GM18873 (cell line): ENCODE measurements at regions not wholly inside any gene's neighbourhood (a gene's known extent, or its start where the extent isn't known, plus 50 kb on each side); places are given as distances from the start of the nearest gene placed in this dataset.
"Not testable (repeated sequence)": the region's sequence is repeated elsewhere in the genome, so short reads cannot be mapped to it uniquely, and the experiment has no call there.

Source experiments
- ATAC-seq: cut with Tn5 transposase; IDR thresholded peaks from one replicate; pipeline ENCODE4 v1.9.1; 2021; ENCODE audit warnings: mild to moderate bottlenecking, moderate library complexity, moderate number of reproducible peaks; ENCODE audit not compliant: unreplicated experiment, low FRiP score

DNA sequence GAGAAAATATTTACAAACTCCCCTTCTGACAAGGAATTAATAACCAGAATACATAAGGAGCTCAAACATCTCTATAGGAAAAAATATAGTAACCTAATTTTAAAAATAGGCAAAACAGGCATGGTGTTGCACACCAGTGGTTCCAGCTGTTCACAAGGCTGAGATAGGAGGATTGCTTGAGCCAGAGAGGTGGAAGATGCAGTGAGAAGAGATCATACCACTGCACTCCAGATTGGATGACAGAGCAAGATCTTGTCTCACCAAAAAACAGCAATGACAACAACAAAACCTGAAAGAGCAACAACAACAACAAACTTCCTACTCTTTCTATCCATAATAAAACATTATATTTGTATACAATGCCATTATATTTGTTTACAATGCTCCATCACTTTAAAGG lies 304.4 kb upstream of the CNTNAP2 start:
- no peak for ATAC-seq

DNA sequence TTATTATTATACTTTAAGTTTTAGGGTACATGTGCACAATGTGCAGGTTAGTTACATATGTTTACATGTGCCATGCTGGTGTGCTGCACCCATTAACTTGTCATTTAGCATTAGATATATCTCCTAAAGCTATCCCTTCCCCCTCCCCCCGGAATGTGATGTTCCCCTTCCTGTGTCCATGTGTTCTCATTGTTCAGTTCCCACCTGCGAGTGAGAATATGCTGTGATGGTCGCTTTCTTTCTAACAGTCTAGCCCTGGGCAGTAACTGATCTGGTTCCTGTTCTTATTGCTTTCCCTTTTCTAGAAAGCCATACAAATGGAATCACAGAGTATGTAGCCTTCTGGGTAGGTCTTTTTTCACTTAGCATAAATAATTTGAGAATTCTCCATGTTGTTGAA lies 311.1 kb upstream of the CNTNAP2 start:
- ATAC-seq, result not testable (repeated sequence)

DNA sequence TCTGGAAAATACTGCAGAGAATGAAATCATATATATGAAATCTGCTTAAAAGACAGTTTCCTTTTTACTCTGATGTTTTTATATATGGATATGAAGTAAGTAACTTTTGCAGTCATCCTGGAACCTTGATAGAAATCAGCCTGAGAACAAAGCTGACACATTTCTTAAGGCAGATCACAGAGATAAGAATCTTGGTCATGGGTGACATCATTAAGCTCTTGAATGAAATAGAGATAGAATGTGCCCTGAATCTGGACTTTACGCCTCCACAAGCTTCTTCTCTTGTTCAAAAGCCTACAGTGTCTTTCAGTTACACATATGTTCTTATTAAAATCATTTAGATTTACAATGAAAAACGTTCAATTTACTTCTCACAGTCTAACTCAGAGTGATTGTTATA lies 319.1 kb upstream of the CNTNAP2 start:
- ATAC-seq, result no peak

DNA sequence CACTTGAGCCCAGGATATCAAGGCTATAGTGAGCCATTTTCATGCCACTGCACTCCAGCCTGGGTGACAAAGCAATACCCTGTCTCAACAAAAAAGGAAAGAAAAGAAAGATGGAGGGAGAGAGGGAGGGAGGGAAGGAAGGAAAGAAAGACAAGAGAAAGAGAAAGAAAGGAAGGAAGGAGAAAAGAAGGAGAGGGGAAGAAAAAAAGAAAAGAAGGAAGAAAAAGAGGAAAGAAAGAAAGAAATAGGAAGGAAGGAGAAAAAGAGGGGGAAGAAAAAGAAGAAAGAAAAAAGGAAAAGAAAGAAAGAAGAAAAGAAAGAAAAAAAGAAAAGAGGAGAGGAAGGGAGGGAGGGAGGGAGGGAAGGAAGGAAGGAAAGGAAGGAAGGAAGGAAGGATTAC lies 321.5 kb upstream of the CNTNAP2 start:
- no peak for ATAC-seq

DNA sequence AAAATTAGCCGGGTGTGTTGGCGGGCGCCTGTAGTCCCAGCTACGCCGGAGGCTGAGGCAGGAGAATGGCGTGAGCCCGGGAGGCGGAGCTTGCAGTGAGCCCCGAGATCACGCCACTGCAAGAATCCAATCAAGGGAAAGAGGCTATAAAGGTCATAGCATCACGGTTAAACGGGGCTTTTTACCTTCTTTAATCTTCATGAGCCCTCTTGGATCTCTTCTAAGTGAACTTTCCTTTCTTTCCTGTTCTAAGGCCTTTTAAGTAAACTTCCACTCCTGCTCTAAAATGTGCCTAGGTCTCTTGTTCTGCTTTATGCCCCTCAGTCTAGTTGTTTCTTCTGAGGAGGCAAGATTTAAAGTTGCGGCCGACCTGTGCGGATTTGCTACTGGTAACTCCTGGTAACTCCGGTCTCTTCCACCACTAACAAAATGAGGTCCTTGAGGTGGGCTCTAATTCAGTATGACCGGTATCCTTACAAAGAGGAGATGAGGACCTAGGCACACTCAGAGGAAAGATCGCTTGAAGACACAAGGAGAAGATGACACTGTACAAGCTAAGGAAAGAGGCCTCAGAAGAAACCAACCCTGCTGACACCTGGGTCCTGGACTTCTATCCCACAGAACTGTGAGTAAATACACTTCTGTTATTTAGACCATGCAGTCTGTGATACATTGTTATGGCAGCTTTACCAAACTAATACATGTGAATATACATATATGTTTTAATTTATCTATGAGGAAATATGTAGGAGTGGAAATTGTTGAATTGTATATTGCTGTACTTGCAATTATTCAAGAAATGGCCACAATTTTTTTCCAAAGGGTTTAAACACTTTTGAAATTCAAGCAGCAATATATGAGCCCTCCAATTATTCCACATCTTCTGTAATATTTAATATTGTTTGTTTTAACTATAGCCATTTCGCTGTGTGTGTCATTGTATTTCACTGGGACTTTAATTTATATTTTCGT lies 331.5 kb upstream of the CNTNAP2 start:
- no peak for ATAC-seq

DNA sequence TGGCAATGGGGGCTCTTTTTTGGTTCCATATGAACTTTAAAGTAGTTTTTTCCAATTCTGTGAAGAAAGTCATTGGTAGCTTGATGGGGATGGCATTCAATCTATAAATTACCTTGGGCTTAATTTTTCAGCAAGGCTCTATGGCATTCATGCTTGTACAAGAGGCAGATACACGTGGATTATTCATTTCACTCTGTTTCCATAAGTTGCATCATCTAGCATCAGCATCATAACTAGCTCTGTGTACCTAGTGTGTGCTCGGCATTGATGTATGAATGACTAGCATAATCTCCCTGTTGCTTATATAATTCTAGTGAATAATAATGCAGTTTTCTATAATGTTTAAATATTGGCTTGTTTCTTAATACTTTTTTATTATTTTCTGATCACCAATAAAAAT lies 335.2 kb upstream of the CNTNAP2 start:
- not testable (repeated sequence) for ATAC-seq

DNA sequence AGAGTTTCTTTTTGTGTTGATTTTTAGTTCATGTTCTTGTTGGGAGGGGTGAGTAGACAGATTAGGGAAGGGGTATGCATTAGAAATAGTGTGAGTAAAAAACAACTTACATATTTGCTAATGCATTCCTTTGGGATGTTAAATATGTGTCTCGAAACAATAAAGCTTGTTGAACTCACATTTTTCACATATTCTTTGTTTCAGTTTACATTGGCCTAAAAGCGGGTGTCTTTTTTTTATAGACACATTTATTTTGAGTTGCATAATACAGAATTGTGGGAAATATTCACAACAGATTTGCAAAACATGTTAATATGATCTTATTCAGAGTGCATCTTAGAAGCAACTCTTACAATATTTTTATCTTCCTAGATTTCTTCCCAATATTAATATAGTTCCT lies 337.5 kb upstream of the CNTNAP2 start:
- no peak for ATAC-seq

DNA sequence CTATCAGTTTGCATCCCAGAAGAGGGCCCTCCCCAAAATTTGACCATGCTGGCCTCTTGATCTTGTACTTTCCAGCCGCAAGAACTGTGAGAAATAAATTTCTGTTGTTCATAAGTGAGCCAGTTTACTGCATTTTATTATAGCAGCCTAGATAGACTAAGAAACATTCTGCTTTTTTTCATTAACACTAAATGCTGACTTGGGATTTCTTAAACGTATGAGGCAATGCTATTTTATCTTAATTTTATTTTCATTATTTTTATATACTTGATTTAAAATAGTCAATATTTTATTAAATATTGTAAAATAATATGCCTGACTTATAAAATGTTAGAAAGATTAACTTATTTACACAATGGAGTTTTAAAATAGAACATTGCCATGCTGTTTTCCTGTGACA lies 341.8 kb upstream of the CNTNAP2 start:
- ATAC-seq, result no peak

DNA sequence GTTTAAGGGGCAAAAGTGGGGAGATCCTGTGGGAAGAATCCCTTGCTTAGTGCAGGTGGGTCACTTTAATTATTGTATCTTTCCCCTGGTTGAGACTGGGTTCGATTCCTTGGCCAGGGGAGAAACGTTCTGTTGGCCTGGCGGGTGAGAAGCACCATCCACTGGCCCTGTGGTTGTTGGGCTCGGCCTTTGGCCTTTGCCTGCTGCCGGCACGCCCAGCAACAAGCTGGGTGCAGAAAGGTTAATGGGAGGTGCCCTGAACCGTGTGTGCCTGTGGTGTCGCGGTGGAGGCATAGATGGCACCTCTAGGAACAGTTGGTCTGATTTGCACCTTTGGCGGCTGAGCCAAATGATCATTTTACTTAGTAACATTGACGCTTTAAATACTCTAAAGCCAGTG lies 363.6 kb upstream of the CNTNAP2 start:
- no peak for ATAC-seq

DNA sequence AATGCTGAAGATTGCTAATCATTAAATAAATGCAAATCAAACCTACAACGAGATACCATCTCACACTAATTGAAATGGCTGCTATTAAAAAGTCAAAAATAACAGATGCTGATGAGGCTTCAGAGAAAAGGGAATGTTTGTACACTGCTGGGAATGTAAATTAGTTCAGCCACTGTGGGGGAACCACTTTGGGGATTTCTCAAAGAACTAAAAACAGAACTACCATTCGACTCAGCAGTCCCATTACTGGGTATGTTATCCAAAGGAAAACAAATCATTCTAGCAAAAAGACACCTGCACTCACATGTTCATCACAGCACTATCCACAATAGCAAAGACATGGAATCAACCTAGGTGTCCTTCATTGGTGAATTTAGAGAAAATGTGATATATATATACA lies 379.0 kb upstream of the CNTNAP2 start:
- ATAC-seq, result no peak

DNA sequence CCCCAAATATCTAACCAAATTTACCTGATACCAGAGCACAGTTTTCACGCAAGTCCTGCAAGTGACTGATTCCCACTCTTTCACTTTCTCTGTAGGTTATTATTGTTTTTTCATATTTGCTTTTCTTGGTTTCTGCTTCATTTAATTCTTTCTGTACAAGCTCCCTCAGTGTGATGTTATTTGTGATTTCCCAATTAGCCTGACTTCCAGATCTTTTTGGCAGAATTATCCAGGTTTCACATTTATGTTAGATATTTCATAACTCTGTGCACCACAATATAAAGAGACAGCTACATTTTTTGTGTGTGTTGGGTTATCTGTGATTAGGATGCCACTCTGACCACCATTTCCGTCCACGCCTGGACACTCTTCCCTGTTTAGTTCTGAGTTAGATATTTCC lies 381.5 kb upstream of the CNTNAP2 start:
- no peak for ATAC-seq

DNA sequence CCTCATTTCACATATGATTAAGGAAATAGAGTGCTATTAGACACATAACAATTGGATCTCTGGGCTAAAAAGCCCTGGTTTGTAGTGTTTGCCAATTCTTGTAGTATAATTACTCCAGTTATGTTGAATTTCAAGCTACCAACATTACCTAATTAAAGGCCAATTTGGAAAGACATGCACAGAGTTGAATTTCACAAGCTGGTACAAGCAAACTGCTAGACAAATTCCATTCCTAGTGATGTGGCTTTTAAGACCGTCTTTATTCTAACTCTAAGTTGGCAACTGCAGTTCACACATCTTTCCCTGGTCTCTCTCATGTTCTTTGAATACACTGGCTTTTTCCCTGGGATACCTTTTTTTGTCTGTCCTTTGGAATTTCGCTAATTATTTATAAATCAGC lies 384.1 kb upstream of the CNTNAP2 start:
- ATAC-seq, result no peak

DNA sequence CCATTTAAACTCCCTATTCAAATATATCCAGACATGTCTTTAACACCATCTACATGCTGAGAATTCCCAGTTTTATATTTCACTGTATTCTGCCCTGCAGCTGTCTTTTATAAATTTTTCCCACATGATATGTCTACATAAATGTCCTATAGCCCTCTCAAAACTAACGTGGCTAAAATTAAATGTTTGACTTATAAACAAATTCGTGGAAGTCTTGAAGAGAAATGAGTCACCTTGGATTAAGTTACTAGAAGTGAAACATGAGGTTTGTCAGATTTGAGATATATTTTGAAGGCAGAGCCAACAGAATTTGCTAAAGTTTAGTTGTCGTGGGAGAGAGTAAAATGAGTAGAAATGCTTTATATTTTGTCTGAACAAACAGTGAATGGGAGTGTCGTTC lies 386.9 kb upstream of the CNTNAP2 start:
- no peak for ATAC-seq

DNA sequence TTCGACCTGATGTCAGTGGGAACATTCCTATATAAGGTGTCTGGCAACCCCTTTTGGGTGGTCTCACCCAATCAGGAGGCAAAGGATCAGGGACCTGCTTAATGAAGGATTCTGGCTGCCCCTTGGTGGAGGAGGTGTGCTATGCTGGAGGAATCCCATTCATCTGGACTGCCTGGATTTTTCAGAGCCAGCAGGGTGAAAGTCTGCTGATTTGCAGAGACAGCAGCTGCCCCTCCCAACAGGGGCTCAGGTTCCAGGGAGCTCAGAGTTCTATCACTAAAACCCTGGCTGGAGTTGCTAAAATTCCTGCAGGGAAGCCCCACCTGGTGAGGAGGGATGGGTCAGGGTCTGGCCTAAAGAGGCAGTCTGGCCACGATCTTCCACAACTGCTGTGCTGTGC lies 398.5 kb upstream of the CNTNAP2 start:
- no peak for ATAC-seq

DNA sequence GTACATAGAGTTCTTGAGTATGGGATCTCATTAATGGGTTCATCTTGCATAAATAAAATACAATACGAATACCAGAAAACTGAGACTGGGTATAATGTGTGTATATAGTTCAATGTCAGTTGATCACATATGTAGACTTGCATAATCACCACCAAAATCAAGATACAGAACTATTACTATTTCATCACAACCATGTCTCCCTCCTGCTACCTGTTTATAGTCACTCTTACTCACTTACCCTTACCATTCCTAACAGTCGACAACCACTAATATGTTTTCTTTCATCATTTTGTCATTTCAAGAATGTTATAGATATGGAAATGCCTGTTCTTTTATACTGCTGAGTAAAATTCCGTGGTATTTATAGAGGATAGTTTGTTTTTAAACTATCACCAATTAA lies 416.1 kb upstream of the CNTNAP2 start:
- no peak for ATAC-seq

DNA sequence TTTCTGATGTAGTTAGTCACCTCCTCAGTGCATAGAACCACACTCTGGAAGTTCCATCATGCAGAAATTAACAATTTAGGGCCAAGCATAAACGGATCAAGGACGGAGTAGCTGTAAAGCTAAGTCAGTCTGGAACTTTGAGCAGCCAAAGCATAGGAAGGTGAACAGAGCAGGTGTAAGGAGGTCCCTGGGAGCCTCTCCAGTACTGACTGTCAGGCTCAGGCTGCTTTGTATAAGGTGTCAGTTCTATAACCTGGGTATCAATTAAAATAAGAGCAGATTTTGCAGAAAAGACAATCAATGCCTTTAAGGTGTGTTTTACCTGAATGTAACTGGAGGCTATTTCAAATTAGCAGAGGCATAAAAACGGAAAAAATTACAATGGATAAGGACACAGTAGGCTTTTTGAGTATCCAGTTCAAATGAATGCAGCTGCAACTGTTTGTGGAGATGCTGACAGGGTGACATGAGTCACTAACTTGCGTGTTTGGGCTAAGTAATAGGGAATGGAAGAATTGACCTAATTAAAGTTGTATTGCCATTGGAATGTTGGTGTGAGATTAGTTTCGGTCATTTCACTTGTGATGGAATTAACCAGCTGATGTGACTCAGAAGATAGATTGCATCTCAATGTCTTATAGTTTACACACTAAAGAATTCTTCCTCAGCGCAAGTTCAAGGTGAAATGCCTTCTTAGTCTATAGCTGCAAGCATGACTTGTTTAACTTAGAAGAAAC lies 417.9 kb upstream of the CNTNAP2 start:
- ATAC-seq, result no peak

DNA sequence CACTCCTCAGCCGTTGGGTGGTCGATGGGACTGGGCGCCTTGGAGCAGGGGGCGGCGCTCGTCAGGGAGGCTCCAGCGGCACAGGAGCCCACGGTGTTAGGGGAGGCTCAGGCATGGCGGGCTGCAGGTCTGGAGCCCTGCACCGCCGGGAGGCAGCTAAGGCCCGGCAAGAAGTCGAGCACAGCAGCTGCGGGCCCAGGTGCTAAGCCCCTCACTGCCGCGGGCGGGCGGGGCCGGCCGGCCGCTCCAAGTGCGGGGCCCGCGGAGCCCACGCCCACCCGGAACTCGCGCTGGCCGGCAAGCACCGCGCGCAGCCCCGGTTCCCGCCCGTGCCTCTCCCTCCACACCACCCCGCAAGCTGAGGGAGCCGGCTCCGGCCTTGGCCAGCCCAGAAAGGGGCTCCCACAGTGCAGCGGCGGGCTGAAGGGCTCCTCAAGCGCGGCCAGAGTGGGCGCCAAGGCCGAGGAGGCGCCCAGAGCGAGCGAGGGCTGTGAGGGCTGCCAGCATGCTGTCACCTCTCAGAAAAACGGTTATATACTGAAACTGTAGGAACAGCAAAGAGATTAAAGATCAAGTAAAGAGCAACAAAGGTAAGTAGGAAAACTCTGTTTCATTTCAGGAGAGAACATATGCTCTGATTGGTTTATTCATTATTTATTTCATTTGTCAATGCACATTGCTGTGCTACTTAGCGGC lies 419.0 kb upstream of the CNTNAP2 start:
- not testable (repeated sequence) for ATAC-seq

DNA sequence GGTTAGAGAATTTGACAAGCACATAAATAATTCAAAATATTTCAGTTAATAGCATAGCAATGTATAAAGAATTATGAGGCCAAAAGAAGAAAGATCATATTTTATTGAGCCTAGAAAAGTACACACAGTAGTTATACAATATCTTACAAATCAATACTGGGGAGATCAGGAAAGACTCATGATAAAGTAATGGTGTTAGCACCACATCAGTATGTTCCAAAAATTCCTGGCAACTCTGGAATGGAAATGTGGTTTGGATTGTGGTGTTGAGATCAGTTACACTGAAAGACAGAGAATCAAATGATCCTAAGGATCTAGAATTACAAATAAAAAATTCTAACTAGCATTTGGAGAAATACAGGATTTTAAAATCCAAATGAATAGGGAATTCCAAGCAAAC lies 420.5 kb upstream of the CNTNAP2 start:
- ATAC-seq, result no peak

DNA sequence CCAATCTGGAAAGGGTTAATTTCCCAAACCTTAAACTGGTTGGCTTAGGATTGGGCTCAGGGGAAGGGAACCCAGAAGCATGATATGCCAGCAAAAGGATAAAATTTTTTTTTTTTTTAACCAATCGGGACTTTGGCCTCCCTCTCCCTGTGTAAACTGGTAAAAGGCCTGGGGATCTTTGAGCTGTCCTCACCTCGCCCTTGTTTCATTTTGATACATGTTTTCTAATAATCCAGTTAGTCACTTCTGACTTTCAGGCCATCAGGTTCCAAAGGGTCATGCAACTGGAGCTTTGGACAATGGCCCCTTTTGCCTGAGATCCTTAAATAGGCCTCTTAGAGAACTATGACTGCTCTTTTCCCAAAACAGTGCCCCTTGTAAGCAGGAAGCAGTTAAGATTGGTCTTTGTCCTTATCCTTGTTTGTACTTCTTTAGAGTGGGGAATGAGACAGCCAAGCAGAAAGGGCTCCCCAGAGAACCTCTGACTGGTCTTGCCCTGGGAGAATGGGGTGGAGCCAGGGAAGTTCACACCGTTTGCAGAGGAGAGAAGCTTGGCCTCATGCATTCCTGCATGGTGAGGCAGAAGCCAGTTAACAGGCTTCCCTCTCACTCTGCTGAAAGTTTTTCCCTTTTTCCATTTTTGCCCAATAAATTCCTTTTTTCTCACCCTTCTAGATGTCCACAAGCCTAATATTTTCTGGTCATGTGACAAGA lies 424.2 kb upstream of the CNTNAP2 start:
- ATAC-seq, result no peak

DNA sequence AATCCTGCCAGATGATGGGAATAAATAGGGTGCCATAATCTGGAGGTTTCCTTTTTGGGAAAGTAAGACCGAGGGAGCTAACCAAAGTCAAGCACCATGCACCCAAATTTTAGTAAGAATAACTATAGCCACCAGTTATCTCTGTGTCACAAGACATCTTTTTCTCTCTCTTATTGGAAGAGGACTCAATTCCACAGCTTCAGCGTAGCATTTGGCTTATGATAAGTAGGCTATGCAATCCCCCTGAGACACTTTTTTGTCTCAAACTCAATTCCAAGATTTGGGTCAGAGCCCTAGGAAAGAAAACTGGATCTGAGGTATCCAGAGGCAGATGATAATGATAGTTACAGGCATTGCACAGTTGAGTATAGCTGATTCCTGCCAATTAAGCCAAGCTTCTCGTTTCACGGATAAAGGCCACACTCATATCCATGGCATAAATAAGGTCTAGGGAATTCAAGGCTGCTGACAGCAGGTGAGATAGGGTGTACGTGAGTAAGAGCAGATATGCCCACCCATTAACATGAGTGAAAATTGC lies 425.2 kb upstream of the CNTNAP2 start:
- ATAC-seq, result no peak
